Panc1 (cell line): ENCODE measurements at regions not wholly inside any gene's neighbourhood (a gene's known extent, or its start where the extent isn't known, plus 50 kb on each side); places are given as distances from the start of the nearest gene placed in this dataset.

Experiments
- ATAC-seq: fragments of 200-7000 bp; cut with Tn5 transposase; 2 replicates; pipeline ENCODE4 v1.9.1; 2020; ENCODE audit warnings: mild to moderate bottlenecking, moderate library complexity
- BruUV-seq: library from RNA; stranded (reverse); fragments of 400-500 nt; replicated peaks from 2 replicates; lab custom pipeline; 2021; lab: Mats Ljungman, UMichigan
- CTCF ChIA-PET: fragments of 300-600 bp; sonication (Branson Sonifier 250); formaldehyde crosslinking; loops from one replicate; lab custom pipeline; 2022; ENCODE audit warnings: antibody characterized with exemption; lab: Charles Lee
- POLR2A ChIA-PET: fragments of 300-600 bp; sonication (Branson Sonifier 250); formaldehyde crosslinking; loops from one replicate; lab custom pipeline; 2022; ENCODE audit warnings: antibody characterized with exemption; lab: Charles Lee
- DNase-seq: peaks from one replicate; pipeline ENCODE4 v3.0.0-alpha.2; 2010; ENCODE audit warnings: low read depth, low spot score
- H3K27ac ChIP-seq: 2 replicates; pipeline ENCODE4 v1.5.1; 2011; ENCODE audit warnings: mild to moderate bottlenecking, low read length, inconsistent platforms
- H3K27me3 ChIP-seq: fragments of 200-500 bp; sonication (Bioruptor generic); 2 replicates; pipeline ENCODE4 v1.6.0; 2014; ENCODE audit warnings: low read length, inconsistent platforms; ENCODE audit not compliant: control insufficient read depth, insufficient read depth
- H3K36me3 ChIP-seq: fragments of 200-500 bp; sonication (Bioruptor generic); 2 replicates; pipeline ENCODE4 v1.5.1; 2014; ENCODE audit warnings: inconsistent platforms, mild to moderate bottlenecking, low read length, moderate library complexity; ENCODE audit not compliant: control insufficient read depth, insufficient read depth
- H3K4me1 ChIP-seq: 2 replicates; pipeline ENCODE4 v1.5.1; 2011; ENCODE audit warnings: inconsistent platforms, mild to moderate bottlenecking, low read length, moderate library complexity; ENCODE audit not compliant: control insufficient read depth, insufficient read depth
- H3K4me3 ChIP-seq, 2 experiments: 2 replicates each; pipeline ENCODE4 v1.5.1; 2011 to 2012; ENCODE audit warnings: low read depth in 2 of 2, low read length in 2 of 2, mild to moderate bottlenecking in 2 of 2, inconsistent platforms in 1 of 2, moderate library complexity in 1 of 2
- H3K9me3 ChIP-seq: fragments of 200-500 bp; sonication (Bioruptor generic); 2 replicates; pipeline ENCODE4 v1.5.1; 2014; ENCODE audit warnings: low read depth, mild to moderate bottlenecking, inconsistent platforms, low read length, moderate library complexity; ENCODE audit not compliant: control insufficient read depth, insufficient read depth
- POLR2AphosphoS5 ChIP-seq: IDR thresholded peaks from 2 replicates; pipeline ENCODE4 v1.6.1; 2012; ENCODE audit warnings: mild to moderate bottlenecking, low read depth, low read length, moderate library complexity
- SIN3A ChIP-seq: IDR thresholded peaks from 2 replicates; pipeline ENCODE4 v1.6.1; 2012; ENCODE audit warnings: low read depth, mild to moderate bottlenecking, low read length, moderate library complexity, borderline replicate concordance; ENCODE audit not compliant: insufficient read depth
- TCF7L2 ChIP-seq: IDR thresholded peaks from 2 replicates; pipeline ENCODE4 v1.6.1; 2011; ENCODE audit warnings: mild to moderate bottlenecking, low read depth, low read length, inconsistent platforms
- in situ Hi-C: cut with HindIII; loops from 2 replicates; pipeline ENCODE4 v1.10.0; 2016; ENCODE audit warnings: low sequenced_read_pairs, low pct_unique_long_range_greater_than_20kb
- intact Hi-C: fragments of 100-400 bp; cut with micrococcal nuclease; formaldehyde crosslinking; loops from one replicate; pipeline ENCODE4 v1.10.0; 2022; ENCODE audit not compliant: unreplicated experiment
- TF ChIP-seq, protein P1 (sequence below), 2 experiments: IDR thresholded peaks; 2 replicates each; pipeline ENCODE4 v1.6.1; 2011 to 2012; ENCODE audit warnings: low read depth in 2 of 2, control low read depth in 1 of 2, low read length in 1 of 2, mild to moderate bottlenecking in 1 of 2, moderate library complexity in 1 of 2; ENCODE audit not compliant: insufficient read depth in 1 of 2
- TF ChIP-seq, protein P2 (sequence below): fragments of 450-650 bp; IDR thresholded peaks from 2 replicates; pipeline ENCODE4 v1.5.1; 2017; ENCODE audit warnings: mild to moderate bottlenecking

DNA sequence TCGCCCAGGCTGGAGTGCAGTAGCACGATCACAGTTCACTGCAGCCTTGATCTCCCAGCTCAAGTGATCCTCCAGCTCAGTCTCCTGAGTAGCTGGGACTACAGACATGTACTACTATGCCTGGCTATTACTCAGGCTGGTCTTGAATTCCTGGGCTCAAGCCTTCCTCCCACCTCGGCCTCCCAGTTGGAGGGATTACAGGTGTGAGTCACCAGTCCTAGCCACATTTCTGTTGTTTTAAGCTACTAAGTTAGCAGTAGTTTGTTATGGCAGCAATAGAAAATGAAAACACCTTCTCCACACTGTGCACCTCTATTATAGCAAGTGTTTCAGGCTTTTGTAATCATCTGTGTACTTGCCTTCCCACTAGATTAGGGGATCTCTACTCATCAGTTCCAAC lies 588.9 kb upstream of the TLE4 start:
- DNase-seq (no peak), ATAC-seq (no peak)
- H3K36me3 ChIP-seq, result no peaks in the 10 kb centered on the region
- H3K4me3 ChIP-seq, result no peak overlapping the region
- TF ChIP-seq POLR2AphosphoS5 (no peak), TCF7L2 (no peak), SIN3A (no peak)
- TF ChIP-seq, protein P1, sequence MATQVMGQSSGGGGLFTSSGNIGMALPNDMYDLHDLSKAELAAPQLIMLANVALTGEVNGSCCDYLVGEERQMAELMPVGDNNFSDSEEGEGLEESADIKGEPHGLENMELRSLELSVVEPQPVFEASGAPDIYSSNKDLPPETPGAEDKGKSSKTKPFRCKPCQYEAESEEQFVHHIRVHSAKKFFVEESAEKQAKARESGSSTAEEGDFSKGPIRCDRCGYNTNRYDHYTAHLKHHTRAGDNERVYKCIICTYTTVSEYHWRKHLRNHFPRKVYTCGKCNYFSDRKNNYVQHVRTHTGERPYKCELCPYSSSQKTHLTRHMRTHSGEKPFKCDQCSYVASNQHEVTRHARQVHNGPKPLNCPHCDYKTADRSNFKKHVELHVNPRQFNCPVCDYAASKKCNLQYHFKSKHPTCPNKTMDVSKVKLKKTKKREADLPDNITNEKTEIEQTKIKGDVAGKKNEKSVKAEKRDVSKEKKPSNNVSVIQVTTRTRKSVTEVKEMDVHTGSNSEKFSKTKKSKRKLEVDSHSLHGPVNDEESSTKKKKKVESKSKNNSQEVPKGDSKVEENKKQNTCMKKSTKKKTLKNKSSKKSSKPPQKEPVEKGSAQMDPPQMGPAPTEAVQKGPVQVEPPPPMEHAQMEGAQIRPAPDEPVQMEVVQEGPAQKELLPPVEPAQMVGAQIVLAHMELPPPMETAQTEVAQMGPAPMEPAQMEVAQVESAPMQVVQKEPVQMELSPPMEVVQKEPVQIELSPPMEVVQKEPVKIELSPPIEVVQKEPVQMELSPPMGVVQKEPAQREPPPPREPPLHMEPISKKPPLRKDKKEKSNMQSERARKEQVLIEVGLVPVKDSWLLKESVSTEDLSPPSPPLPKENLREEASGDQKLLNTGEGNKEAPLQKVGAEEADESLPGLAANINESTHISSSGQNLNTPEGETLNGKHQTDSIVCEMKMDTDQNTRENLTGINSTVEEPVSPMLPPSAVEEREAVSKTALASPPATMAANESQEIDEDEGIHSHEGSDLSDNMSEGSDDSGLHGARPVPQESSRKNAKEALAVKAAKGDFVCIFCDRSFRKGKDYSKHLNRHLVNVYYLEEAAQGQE (IDR thresholded peaks at IDR 0.05; ENCODE audit: insufficient read depth in 1 of 2, low read depth in 2 of 2, low read length in 1 of 2), result no peak
- TF ChIP-seq, protein P2, sequence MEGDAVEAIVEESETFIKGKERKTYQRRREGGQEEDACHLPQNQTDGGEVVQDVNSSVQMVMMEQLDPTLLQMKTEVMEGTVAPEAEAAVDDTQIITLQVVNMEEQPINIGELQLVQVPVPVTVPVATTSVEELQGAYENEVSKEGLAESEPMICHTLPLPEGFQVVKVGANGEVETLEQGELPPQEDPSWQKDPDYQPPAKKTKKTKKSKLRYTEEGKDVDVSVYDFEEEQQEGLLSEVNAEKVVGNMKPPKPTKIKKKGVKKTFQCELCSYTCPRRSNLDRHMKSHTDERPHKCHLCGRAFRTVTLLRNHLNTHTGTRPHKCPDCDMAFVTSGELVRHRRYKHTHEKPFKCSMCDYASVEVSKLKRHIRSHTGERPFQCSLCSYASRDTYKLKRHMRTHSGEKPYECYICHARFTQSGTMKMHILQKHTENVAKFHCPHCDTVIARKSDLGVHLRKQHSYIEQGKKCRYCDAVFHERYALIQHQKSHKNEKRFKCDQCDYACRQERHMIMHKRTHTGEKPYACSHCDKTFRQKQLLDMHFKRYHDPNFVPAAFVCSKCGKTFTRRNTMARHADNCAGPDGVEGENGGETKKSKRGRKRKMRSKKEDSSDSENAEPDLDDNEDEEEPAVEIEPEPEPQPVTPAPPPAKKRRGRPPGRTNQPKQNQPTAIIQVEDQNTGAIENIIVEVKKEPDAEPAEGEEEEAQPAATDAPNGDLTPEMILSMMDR, result no peak
- intact Hi-C loops (no loop called here), in situ Hi-C loops (no loop called here)
- H3K27ac ChIP-seq, result no peak overlapping the region
- POLR2A ChIA-PET, result no interaction called here
- no TSS peak for BruUV-seq
- H3K4me1 ChIP-seq, result no peaks in the 10 kb centered on the region
- CTCF ChIA-PET, result no interaction called here
- no peaks in the 10 kb centered on the region for H3K9me3 ChIP-seq
- no peaks in the 10 kb centered on the region for H3K27me3 ChIP-seq

DNA sequence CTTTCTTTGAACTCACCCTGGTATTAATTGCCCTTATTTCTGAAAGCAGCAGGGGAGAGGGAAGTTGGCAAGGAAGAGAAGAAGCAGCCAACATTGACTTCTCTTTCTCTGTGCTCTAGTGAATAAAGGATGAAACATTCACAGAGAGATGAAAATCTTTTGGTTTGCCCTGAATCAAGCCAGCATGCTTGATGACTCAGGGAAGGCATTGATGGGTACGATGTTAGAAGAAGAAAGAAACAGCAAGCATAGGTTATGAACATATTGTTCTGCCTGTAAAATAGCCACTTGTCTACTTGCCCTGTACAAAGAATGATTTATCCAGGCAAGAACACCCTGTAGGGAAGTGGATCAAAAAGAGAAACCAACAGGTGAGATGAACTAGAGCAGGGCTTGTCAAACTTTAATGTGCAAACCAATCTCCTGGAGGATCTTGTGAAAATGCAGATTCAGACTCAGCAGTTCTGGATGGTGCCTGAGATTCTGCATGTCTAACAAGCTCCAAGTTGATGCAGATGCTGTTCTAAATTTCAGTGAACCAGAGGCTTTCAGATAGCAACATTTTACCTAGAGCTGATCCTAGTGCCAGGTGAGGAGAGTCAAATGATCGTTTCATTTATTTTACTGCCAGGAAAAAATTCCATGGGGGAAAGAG lies 586.6 kb upstream of the TLE4 start:
- H3K9me3 ChIP-seq, result no peaks in the 10 kb centered on the region
- no peaks in the 10 kb centered on the region for H3K36me3 ChIP-seq
- in situ Hi-C loops (no loop called here), intact Hi-C loops (no loop called here)
- DNase-seq (no peak), ATAC-seq (no peak)
- POLR2A ChIA-PET, result no interaction called here
- no peak overlapping the region for H3K4me3 ChIP-seq
- no peaks in the 10 kb centered on the region for H3K27me3 ChIP-seq
- no TSS peak for BruUV-seq
- TF ChIP-seq SIN3A, result no peak
- no peak for TF ChIP-seq POLR2AphosphoS5
- TF ChIP-seq, protein P1 (IDR thresholded peaks at IDR 0.05; ENCODE audit: insufficient read depth in 1 of 2, low read depth in 2 of 2, low read length in 1 of 2), result no peak
- TF ChIP-seq, protein P2, result no peak
- TF ChIP-seq TCF7L2, result no peak
- no peaks in the 10 kb centered on the region for H3K4me1 ChIP-seq
- CTCF ChIA-PET, result no interaction called here
- H3K27ac ChIP-seq, result no peak overlapping the region
